ENCODE measurements at regions not wholly inside any gene's neighbourhood (a gene's known extent, or its start where the extent isn't known, plus 50 kb on each side); places are given as distances from the start of the nearest gene placed in this dataset.

GRCh38 chr5:14090755-14091154, 52.4 kb upstream of the TRIO start:
- no peak for DNase-seq

GRCh38 chr5:14090290-14090689, 52.9 kb upstream of the TRIO start:
- no peak for DNase-seq

GRCh38 chr5:14089198-14089597, 53.9 kb upstream of the TRIO start:
- no peak for DNase-seq

- no peak for DNase-seq
Observed at GRCh38 chr5:14086261-14086660, 56.9 kb upstream of the TRIO start.

GRCh38 chr5:14082973-14083372, 60.2 kb upstream of the TRIO start:
- no peak for DNase-seq

- no peak for DNase-seq
Observed at GRCh38 chr5:14082523-14082922, 60.6 kb upstream of the TRIO start.

GRCh38 chr5:14081791-14082190, 61.4 kb upstream of the TRIO start:
- no peak for DNase-seq

GRCh38 chr5:14078716-14079115, 64.4 kb upstream of the TRIO start:
- DNase-seq, result no peak

- DNase-seq, result no peak
Observed at GRCh38 chr5:14077501-14077900, 65.6 kb upstream of the TRIO start.

GRCh38 chr5:14076561-14076960, 66.6 kb upstream of the TRIO start:
- DNase-seq, result no peak

- DNase-seq, result no peak
Observed at GRCh38 chr5:14075937-14076336, 67.2 kb upstream of the TRIO start.

GRCh38 chr5:14071433-14071832, 71.7 kb upstream of the TRIO start:
- DNase-seq, result no peak

- DNase-seq, result no peak
Observed at GRCh38 chr5:14069021-14069420, 74.1 kb upstream of the TRIO start.

GRCh38 chr5:14068136-14068535, 75.0 kb upstream of the TRIO start:
- DNase-seq, result no peak

GRCh38 chr5:14066326-14066725, 76.8 kb upstream of the TRIO start:
- DNase-seq, result no peak

- no peak for DNase-seq
Observed at GRCh38 chr5:14064841-14065240, 78.3 kb upstream of the TRIO start.

- no peak for DNase-seq
Observed at GRCh38 chr5:14063691-14064090, 79.5 kb upstream of the TRIO start.

GRCh38 chr5:14063138-14063537, 80.0 kb upstream of the TRIO start:
- no peak for DNase-seq

- DNase-seq, result no peak
Observed at GRCh38 chr5:14062178-14062577, 81.0 kb upstream of the TRIO start.

GRCh38 chr5:14061106-14061505, 82.0 kb upstream of the TRIO start:
- no peak for DNase-seq

- no peak for DNase-seq
Observed at GRCh38 chr5:14060218-14060617, 82.9 kb upstream of the TRIO start.

- DNase-seq, result no peak
Observed at GRCh38 chr5:14059810-14060209, 83.3 kb upstream of the TRIO start.

- no peak for DNase-seq
Observed at GRCh38 chr5:14057289-14057688, 85.9 kb upstream of the TRIO start.

GRCh38 chr5:14056039-14056438, 87.1 kb upstream of the TRIO start:
- no peak for DNase-seq

GRCh38 chr5:14054965-14055963, 87.9 kb upstream of the TRIO start:
- DNase-seq, result no peak

Data from CD4-positive, alpha-beta T cell treated with Interleukin-12 subunit alpha and Interleukin-12 subunit beta, for 1 hour (primary cell).